ENCODE measurements at regions not wholly inside any gene's neighbourhood (a gene's known extent, or its start where the extent isn't known, plus 50 kb on each side); places are given as distances from the start of the nearest gene placed in this dataset.

GRCh38 chr6:156633291-156633690, 143.9 kb upstream of the ARID1B start:
- no peaks in the 10 kb centered on the region for H3K27me3 ChIP-seq (ENCODE audit: control insufficient read depth, insufficient read depth, low read length)
- no CpG with 5 or more reads among the region's 11 CpGs for WGBS (ENCODE audit: insufficient coverage, low lambda C conversion rate)
- peaks cover 38% of the 10 kb centered on the region for H3K4me1 ChIP-seq (ENCODE audit: control insufficient read depth, insufficient read depth, low read length)
- H3K9me3 ChIP-seq (ENCODE audit: control insufficient read depth, low read depth, low read length), result peaks cover 5% of the 10 kb centered on the region
- no peaks in the 10 kb centered on the region for H3K36me3 ChIP-seq (ENCODE audit: control insufficient read depth, insufficient read depth, low read length)
- no peak for DNase-seq
- peak overlapping the region; percentile 86 for H3K27ac ChIP-seq (ENCODE audit: low read length)
- no peak overlapping the region for H3K4me3 ChIP-seq (ENCODE audit: low read length)

- DNase-seq, result no peak
- Histone ChIP-seq H3K27me3 (ENCODE audit: control insufficient read depth, insufficient read depth, low read length) (no peaks in the 10 kb centered on the region), H3K4me1 (ENCODE audit: control insufficient read depth, insufficient read depth, low read length) (peaks cover 25% of the 10 kb centered on the region), H3K4me3 (ENCODE audit: low read length) (no peak overlapping the region), H3K27ac (ENCODE audit: low read length) (no peak overlapping the region), H3K9me3 (ENCODE audit: control insufficient read depth, low read depth, low read length) (peaks cover 5% of the 10 kb centered on the region), H3K36me3 (ENCODE audit: control insufficient read depth, insufficient read depth, low read length) (no peaks in the 10 kb centered on the region)
- WGBS (ENCODE audit: insufficient coverage, low lambda C conversion rate), result 100% methylated on average over 2 of the region's 36 CpGs
Measured at GRCh38 chr6:156630613-156631302, 146.4 kb upstream of the ARID1B start.

- Histone ChIP-seq H3K27me3 (ENCODE audit: control insufficient read depth, insufficient read depth, low read length) (no peaks in the 10 kb centered on the region), H3K36me3 (ENCODE audit: control insufficient read depth, insufficient read depth, low read length) (no peaks in the 10 kb centered on the region), H3K4me3 (ENCODE audit: low read length) (no peak overlapping the region), H3K4me1 (ENCODE audit: control insufficient read depth, insufficient read depth, low read length) (peaks cover 11% of the 10 kb centered on the region), H3K9me3 (ENCODE audit: control insufficient read depth, low read depth, low read length) (peaks cover 5% of the 10 kb centered on the region), H3K27ac (ENCODE audit: low read length) (no peak overlapping the region)
- no peak for DNase-seq
- WGBS (ENCODE audit: insufficient coverage, low lambda C conversion rate), result no CpG with 5 or more reads among the region's 3 CpGs
Measured at GRCh38 chr6:156628805-156629204, 148.4 kb upstream of the ARID1B start.

- no CpG with 5 or more reads among the region's 1 CpG for WGBS (ENCODE audit: insufficient coverage, low lambda C conversion rate)
- no peaks in the 10 kb centered on the region for H3K27me3 ChIP-seq (ENCODE audit: control insufficient read depth, insufficient read depth, low read length)
- H3K36me3 ChIP-seq (ENCODE audit: control insufficient read depth, insufficient read depth, low read length), result no peaks in the 10 kb centered on the region
- no peak overlapping the region for H3K4me3 ChIP-seq (ENCODE audit: low read length)
- H3K4me1 ChIP-seq (ENCODE audit: control insufficient read depth, insufficient read depth, low read length), result no peaks in the 10 kb centered on the region
- no peak overlapping the region for H3K27ac ChIP-seq (ENCODE audit: low read length)
- H3K9me3 ChIP-seq (ENCODE audit: control insufficient read depth, low read depth, low read length), result peaks cover 5% of the 10 kb centered on the region
- DNase-seq, result no peak
Measured at GRCh38 chr6:156627524-156627923, 149.7 kb upstream of the ARID1B start.

- no peak overlapping the region for H3K27ac ChIP-seq (ENCODE audit: low read length)
- H3K9me3 ChIP-seq (ENCODE audit: control insufficient read depth, low read depth, low read length), result no peaks in the 10 kb centered on the region
- no peak for DNase-seq
- no CpG with 5 or more reads among the region's 3 CpGs for WGBS (ENCODE audit: insufficient coverage, low lambda C conversion rate)
- H3K36me3 ChIP-seq (ENCODE audit: control insufficient read depth, insufficient read depth, low read length), result no peaks in the 10 kb centered on the region
- H3K4me1 ChIP-seq (ENCODE audit: control insufficient read depth, insufficient read depth, low read length), result peaks cover 25% of the 10 kb centered on the region
- H3K27me3 ChIP-seq (ENCODE audit: control insufficient read depth, insufficient read depth, low read length), result no peaks in the 10 kb centered on the region
- H3K4me3 ChIP-seq (ENCODE audit: low read length), result no peak overlapping the region
Measured at GRCh38 chr6:156622185-156622584, 155.0 kb upstream of the ARID1B start.

- Histone ChIP-seq H3K4me3 (ENCODE audit: low read length) (no peak overlapping the region), H3K36me3 (ENCODE audit: control insufficient read depth, insufficient read depth, low read length) (no peaks in the 10 kb centered on the region), H3K4me1 (ENCODE audit: control insufficient read depth, insufficient read depth, low read length) (peaks cover 30% of the 10 kb centered on the region), H3K9me3 (ENCODE audit: control insufficient read depth, low read depth, low read length) (peaks cover 3% of the 10 kb centered on the region), H3K27ac (ENCODE audit: low read length) (peak overlapping the region; percentile 76), H3K27me3 (ENCODE audit: control insufficient read depth, insufficient read depth, low read length) (no peaks in the 10 kb centered on the region)
- no CpG with 5 or more reads among the region's 4 CpGs for WGBS (ENCODE audit: insufficient coverage, low lambda C conversion rate)
- peak in 1 of 2 donors; percentile 71 for DNase-seq
Measured at GRCh38 chr6:156620331-156620730, 156.8 kb upstream of the ARID1B start.

- H3K27ac ChIP-seq (ENCODE audit: low read length), result peak overlapping the region; percentile 76
- no peaks in the 10 kb centered on the region for H3K27me3 ChIP-seq (ENCODE audit: control insufficient read depth, insufficient read depth, low read length)
- H3K4me1 ChIP-seq (ENCODE audit: control insufficient read depth, insufficient read depth, low read length), result peaks cover 30% of the 10 kb centered on the region
- WGBS (ENCODE audit: insufficient coverage, low lambda C conversion rate), result no CpG with 5 or more reads among the region's 12 CpGs
- H3K9me3 ChIP-seq (ENCODE audit: control insufficient read depth, low read depth, low read length), result peaks cover 8% of the 10 kb centered on the region
- no peaks in the 10 kb centered on the region for H3K36me3 ChIP-seq (ENCODE audit: control insufficient read depth, insufficient read depth, low read length)
- H3K4me3 ChIP-seq (ENCODE audit: low read length), result peak overlapping the region; percentile 2
- DNase-seq, result peak in 1 of 2 donors; percentile 81
Measured at GRCh38 chr6:156618600-156619205, 158.5 kb upstream of the ARID1B start.

GRCh38 chr6:156617941-156618340, 159.2 kb upstream of the ARID1B start:
- 71% methylated on average over 3 of the region's 3 CpGs for WGBS (ENCODE audit: insufficient coverage, low lambda C conversion rate)
- Histone ChIP-seq H3K4me3 (ENCODE audit: low read length) (peak overlapping the region; percentile 2), H3K9me3 (ENCODE audit: control insufficient read depth, low read depth, low read length) (peaks cover 14% of the 10 kb centered on the region), H3K4me1 (ENCODE audit: control insufficient read depth, insufficient read depth, low read length) (peaks cover 30% of the 10 kb centered on the region), H3K27me3 (ENCODE audit: control insufficient read depth, insufficient read depth, low read length) (no peaks in the 10 kb centered on the region), H3K36me3 (ENCODE audit: control insufficient read depth, insufficient read depth, low read length) (no peaks in the 10 kb centered on the region), H3K27ac (ENCODE audit: low read length) (peak overlapping the region; percentile 76)
- DNase-seq, result no peak

GRCh38 chr6:156617376-156617775, 159.8 kb upstream of the ARID1B start:
- Histone ChIP-seq H3K9me3 (ENCODE audit: control insufficient read depth, low read depth, low read length) (peaks cover 19% of the 10 kb centered on the region), H3K27ac (ENCODE audit: low read length) (peak overlapping the region; percentile 78), H3K36me3 (ENCODE audit: control insufficient read depth, insufficient read depth, low read length) (no peaks in the 10 kb centered on the region), H3K4me1 (ENCODE audit: control insufficient read depth, insufficient read depth, low read length) (peaks cover 30% of the 10 kb centered on the region), H3K4me3 (ENCODE audit: low read length) (no peak overlapping the region), H3K27me3 (ENCODE audit: control insufficient read depth, insufficient read depth, low read length) (no peaks in the 10 kb centered on the region)
- WGBS (ENCODE audit: insufficient coverage, low lambda C conversion rate), result no CpG with 5 or more reads among the region's 10 CpGs
- DNase-seq, result peak; percentile 96 to 99

GRCh38 chr6:156616495-156616894, 160.7 kb upstream of the ARID1B start:
- Histone ChIP-seq H3K4me3 (ENCODE audit: low read length) (no peak overlapping the region), H3K9me3 (ENCODE audit: control insufficient read depth, low read depth, low read length) (peaks cover 24% of the 10 kb centered on the region), H3K36me3 (ENCODE audit: control insufficient read depth, insufficient read depth, low read length) (no peaks in the 10 kb centered on the region), H3K4me1 (ENCODE audit: control insufficient read depth, insufficient read depth, low read length) (peaks cover 30% of the 10 kb centered on the region), H3K27me3 (ENCODE audit: control insufficient read depth, insufficient read depth, low read length) (no peaks in the 10 kb centered on the region), H3K27ac (ENCODE audit: low read length) (peak overlapping the region; percentile 78)
- no peak for DNase-seq
- WGBS (ENCODE audit: insufficient coverage, low lambda C conversion rate), result no CpG with 5 or more reads among the region's 1 CpG

- Histone ChIP-seq H3K36me3 (ENCODE audit: control insufficient read depth, insufficient read depth, low read length) (no peaks in the 10 kb centered on the region), H3K4me3 (ENCODE audit: low read length) (no peak overlapping the region), H3K27ac (ENCODE audit: low read length) (no peak overlapping the region), H3K27me3 (ENCODE audit: control insufficient read depth, insufficient read depth, low read length) (no peaks in the 10 kb centered on the region), H3K4me1 (ENCODE audit: control insufficient read depth, insufficient read depth, low read length) (peaks cover 18% of the 10 kb centered on the region), H3K9me3 (ENCODE audit: control insufficient read depth, low read depth, low read length) (peaks cover 24% of the 10 kb centered on the region)
- DNase-seq, result no peak
- 88% methylated on average over 1 of the region's 1 CpG for WGBS (ENCODE audit: insufficient coverage, low lambda C conversion rate)
Measured at GRCh38 chr6:156613996-156614395, 163.2 kb upstream of the ARID1B start.

Measured in large intestine (tissue), 3 donors.